Gastroesophageal sphincter (tissue), 3 donors: ENCODE measurements at regions not wholly inside any gene's neighbourhood (a gene's known extent, or its start where the extent isn't known, plus 50 kb on each side); places are given as distances from the start of the nearest gene placed in this dataset.

Experiments
- POLR2A ChIP-seq, 2 donors: fragments of 450-650 bp; IDR thresholded peaks; one replicate each; pipeline ENCODE4 v1.6.1; 2017; ENCODE audit warnings: antibody characterized with exemption in 2 of 2, mild to moderate bottlenecking in 2 of 2, moderate library complexity in 1 of 2
- TF ChIP-seq, protein P1 (sequence below), 4 experiments: fragments of 200-600 bp in 2 of 4; fragments of 450-650 bp in 2 of 4; sonication (generic) in 1 of 4; IDR thresholded peaks; one replicate each; pipeline ENCODE4 v1.5.1; 2017 to 2019; ENCODE audit warnings: antibody characterized with exemption in 4 of 4, mild to moderate bottlenecking in 2 of 4, moderate library complexity in 2 of 4

DNA sequence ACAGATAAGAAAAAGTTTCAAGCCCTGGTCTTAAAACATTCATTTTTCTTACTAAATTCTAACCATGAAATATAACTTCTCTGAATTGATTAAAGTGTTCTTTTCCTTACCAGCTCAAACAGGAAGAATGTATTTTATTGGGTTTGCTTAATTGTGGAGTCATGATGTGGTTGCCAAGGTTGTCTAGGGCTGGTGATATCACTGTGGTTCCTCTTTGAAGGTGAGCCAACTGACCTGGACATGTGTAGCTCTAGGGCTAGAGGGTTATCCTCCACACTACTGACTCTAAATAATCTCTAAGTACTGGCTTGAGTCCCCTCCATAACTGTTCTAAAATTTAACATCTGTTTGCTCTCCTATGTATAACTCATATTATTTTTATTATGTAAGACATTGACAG lies 529.6 kb downstream of the PIK3C3 start:
- TF ChIP-seq, protein P1, sequence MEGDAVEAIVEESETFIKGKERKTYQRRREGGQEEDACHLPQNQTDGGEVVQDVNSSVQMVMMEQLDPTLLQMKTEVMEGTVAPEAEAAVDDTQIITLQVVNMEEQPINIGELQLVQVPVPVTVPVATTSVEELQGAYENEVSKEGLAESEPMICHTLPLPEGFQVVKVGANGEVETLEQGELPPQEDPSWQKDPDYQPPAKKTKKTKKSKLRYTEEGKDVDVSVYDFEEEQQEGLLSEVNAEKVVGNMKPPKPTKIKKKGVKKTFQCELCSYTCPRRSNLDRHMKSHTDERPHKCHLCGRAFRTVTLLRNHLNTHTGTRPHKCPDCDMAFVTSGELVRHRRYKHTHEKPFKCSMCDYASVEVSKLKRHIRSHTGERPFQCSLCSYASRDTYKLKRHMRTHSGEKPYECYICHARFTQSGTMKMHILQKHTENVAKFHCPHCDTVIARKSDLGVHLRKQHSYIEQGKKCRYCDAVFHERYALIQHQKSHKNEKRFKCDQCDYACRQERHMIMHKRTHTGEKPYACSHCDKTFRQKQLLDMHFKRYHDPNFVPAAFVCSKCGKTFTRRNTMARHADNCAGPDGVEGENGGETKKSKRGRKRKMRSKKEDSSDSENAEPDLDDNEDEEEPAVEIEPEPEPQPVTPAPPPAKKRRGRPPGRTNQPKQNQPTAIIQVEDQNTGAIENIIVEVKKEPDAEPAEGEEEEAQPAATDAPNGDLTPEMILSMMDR (IDR thresholded peaks at IDR 0.05), result no peak
- TF ChIP-seq POLR2A (IDR thresholded peaks at IDR 0.05), result no peak
